KBM-7 (cell line): ENCODE measurements at regions not wholly inside any gene's neighbourhood (a gene's known extent, or its start where the extent isn't known, plus 50 kb on each side); places are given as distances from the start of the nearest gene placed in this dataset.

Experiments
- DNase-seq: peaks from one replicate; pipeline ENCODE4 v3.0.0-alpha.2; 2015
- in situ Hi-C: fragments of 300-500 bp; cut with MboI; formaldehyde crosslinking; loops from 2 replicates; pipeline ENCODE4 v1.14.3; 2020; ENCODE audit warnings: low sequenced_read_pairs, low pct_unique_long_range_greater_than_20kb, mixed read lengths

DNA sequence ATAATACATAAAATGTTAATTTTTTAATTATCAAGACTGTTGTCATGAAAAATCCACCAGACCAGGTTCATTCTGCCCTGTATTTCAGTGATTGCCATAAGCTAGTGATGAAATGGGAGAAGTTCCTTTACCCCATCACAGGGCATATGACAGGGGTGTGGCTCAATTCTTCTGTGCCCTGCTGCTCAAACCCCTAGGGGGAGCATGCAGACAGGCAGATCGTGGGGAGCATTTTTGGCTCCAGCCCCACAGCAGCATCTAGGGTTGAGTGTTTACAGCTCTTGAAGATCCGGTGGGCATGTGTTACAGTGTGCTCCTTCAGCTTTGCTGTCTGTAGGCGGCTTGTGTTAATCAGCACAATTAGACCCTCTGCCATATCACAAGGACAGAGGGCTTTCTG, 700.7 kb downstream of the PCDH18 start:
- in situ Hi-C loops: no loop called here
- no peak for DNase-seq

DNA sequence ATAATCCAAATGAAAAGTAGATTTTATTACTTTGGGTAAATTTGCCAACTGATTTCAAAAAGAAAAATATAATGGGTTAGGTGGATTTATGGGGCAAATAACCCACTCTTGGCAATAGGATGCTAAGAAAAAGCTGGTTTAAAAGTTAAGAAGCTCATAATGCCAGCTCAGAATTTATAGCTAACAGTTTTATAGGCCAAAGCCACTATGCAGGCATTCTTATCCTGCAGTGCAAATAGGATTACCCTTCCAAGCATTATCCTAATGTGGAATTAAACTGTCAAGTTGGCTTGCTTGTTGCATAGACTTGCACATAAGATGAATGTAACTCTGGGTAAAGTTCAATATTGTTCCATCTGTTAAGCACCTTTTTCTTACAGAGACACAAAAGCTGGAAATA, 703.0 kb downstream of the PCDH18 start:
- in situ Hi-C loops: no loop called here
- no peak for DNase-seq

DNA sequence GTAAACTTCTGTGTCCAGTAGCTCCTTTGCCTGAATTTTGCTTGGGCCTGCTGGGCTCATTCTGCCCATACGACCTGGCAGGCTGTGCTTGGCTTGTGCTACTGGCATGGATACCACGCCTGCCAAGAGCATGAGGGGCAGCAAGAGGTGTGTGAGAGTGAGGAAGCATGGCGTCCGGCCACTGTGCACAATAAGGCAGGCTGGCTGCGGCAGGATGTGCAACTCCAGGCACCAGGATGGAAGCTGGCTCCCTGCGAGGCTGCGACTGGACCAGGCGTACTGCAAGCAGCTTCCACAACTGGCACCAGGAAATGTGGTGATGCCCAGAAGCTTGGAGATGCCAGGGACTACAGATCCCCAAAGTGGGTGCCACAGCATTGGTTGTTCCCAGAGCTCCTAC, 709.3 kb downstream of the PCDH18 start:
- DNase-seq: no peak
- in situ Hi-C loops: no loop called here

DNA sequence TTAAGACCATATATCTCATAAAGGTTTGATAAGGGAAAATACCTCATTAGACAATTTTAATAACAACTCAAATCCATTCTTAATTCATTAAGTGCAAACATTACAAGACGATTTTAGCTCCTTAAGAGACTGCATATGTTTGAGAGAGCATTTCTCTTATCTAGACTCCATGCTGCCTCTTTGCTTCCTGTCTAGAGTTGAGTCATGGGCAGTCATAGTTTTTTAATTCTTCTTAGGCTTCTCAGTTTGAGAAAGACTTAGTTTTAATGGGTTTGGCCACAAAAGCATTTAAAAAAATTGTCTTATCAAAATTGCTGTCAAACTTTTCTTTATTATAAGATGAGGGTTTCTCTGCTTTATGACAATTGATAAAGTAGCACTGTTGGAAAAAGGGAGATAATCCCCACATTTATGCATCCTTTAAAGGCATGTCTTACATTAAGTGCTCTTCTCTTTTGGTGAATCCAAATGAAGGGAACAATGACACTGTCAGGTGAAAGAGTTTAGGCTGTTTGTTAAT, 713.4 kb downstream of the PCDH18 start:
- no peak for DNase-seq
- in situ Hi-C loops: no loop called here

DNA sequence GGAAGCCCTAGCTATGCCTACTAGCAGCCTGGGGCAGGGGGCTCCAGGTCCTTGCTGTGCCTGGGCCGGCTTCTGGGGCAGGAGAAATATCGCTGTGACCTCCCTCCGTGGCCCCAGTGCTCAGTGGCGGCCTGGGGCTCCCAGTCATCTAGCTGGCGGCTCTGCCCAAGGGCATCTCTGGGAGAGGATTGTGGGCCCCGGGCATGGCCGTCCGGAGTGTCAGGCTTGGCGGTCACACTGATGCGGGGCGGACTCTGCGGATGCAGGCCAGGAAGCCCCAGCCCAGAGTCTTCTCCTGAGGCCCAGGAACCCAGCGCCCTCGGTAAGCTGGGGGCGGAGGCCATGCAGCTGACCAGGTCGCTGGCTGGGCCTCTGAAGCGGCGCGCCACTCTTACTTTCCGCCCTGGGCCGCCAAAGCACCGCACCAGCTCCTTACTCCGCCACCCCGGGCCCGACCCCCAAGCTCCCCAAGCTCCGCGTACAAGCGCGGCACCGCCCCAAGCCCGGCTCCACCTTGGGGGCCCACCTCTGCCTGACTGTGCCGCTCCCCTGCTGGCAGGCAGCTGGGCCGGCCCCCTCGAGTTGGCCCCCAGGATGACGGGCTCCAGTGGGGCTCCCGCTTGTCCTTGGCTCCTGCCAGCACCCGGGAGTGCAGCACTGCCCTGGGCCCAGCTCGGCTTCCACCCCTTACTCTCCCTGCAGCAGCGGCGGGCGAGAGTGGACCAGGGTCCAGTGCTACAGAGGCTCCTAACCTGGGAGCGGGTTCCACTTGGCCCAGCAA, 720.0 kb downstream of the PCDH18 start:
- no peak for DNase-seq
- in situ Hi-C loops: no loop called here

DNA sequence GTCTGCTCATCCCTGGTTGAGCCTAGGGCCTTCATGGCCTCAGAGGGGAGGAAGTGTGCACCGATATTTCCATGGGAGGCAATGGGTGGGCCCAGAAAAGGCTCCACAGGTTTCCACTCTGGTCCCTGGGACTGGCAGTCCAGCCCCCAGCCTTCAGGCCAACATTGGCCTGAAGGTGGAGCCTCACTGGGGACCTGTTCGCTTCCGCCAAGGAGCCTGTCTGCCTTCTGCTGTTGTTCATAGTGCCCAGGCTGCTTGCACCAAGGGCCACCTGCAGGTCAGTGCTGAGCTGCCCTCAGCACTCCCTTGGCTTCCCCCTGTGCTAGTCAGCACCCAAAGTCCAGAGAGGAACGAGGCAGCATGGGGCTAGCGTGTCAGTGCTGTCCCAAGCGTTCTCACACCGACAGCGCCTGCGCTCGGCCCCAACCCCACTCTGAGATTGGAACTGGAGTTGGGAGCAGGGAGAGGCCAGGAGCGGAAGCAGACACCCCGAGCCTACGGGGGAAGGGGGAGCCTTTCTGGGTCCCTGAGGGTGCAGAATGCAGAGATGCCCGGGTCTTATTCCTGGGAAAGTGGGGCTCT, 720.7 kb downstream of the PCDH18 start:
- in situ Hi-C loops: no loop called here

DNA sequence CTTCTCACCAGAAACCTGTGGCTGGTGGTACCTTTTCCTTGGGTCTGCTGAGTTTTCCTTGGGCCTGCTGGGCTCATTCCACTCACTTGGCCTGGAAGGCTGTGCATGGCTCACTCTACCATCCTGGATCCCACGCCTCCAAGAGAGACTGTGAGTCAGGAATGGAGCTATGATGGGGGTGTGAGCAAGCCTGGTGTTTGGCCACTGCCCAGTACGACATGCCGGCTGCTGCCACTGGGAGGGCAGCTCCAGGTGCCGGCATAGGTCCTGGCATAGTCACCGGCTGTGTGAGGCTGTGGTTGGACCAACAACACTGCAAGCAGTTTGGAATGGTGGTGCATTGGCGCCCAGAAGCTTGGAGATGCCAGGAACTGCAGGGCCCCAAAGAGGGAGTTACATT, 721.7 kb downstream of the PCDH18 start:
- in situ Hi-C loops: no loop called here
- no peak for DNase-seq

More for the DNA sequence above, 720.7 kb downstream of the PCDH18 start:
- no peak for DNase-seq

DNA sequence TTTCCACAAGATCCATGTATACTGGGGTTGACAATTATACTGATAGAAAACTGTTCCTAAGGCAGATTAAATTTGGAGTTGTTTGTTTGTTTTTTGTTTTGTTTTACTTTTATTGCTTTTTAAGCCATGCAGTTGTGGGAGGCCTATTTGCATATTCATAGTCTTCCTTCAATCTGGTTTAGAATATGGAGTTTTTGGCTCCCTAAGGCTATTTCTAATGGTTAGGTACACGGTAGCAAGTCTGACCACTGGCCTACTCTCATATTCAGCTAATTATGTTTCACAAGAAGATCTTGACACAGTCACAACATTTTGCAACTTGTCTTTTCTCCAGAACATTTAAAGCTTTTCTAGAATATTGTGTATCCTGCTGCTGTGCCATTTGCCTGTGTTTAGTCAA, 725.5 kb downstream of the PCDH18 start:
- in situ Hi-C loops: no loop called here
- DNase-seq: no peak

DNA sequence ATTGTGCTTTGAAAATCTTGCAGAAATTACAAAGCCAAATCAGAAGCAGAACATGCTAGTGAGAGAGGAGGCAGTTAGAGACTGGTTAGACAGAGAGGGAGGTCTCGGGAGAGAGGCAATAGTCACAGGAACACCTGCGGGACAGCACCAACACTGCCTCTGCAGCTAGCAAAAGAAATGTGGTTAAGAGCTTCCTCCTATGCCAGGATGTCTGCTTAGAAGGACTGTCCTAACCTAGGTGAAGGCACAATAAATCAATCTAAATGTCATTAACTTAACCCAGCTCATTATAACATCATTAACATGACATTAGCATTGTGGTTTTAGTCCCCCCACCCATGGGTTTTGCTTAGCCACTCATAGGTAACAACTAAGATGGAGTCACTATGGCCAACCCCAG, 726.7 kb downstream of the PCDH18 start:
- in situ Hi-C loops: no loop called here
- DNase-seq: no peak

DNA sequence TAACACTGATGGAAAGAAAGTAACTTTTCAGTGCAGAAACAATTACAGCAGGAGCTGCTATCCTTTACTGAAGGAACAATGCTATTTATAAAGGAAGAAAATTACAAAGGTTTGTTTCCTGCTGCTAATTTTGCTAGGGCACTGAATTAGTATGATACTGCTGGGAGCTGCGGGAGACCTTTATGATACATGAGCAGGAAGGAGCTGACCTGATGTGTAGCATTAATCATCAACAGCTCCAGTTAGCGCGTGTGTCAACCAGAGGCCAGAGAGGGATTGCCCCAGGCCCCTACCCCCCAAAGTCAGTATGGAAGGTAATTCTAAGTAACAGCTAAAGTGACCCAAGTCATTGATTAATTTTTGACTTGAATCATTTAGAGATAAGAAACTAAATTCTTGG, 728.9 kb downstream of the PCDH18 start:
- no peak for DNase-seq
- in situ Hi-C loops: no loop called here

DNA sequence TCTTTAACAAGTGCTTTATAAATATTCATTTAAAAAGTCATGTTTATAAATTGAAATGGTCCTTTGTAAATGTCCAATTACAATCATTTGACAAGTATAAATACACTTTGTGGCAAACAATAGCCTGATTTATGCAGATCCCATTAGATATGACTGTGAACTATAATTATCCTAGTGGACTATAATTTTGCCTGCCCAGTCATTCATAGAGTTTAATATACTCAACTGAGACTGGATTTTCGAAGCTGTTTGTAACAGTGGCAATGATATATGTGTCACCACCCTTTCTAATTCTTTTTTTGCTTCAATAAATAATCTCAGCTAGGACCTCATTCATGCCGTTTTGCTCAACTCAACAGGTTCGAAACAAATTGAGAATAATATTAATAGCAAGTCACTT, 732.0 kb downstream of the PCDH18 start:
- DNase-seq: no peak
- in situ Hi-C loops: no loop called here

DNA sequence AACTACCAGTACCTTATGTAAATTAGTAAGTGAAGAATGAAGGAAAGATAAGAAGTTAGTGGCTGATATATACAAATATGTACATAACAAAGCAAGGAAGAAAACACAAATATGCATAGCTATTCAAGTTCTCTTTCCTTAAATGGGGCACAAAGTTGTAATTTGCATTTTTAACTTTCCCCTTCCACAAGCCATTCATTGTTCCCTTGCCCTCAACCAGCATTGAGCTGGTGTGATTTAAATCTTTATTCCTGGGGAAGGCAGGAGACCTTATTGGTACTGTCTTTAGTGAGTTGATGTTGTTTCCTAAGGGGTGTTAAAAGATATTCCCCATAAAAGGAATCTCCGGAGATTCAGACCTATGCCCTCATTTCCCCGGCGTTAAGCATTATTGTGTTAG, 735.3 kb downstream of the PCDH18 start:
- in situ Hi-C loops: no loop called here
- no peak for DNase-seq

DNA sequence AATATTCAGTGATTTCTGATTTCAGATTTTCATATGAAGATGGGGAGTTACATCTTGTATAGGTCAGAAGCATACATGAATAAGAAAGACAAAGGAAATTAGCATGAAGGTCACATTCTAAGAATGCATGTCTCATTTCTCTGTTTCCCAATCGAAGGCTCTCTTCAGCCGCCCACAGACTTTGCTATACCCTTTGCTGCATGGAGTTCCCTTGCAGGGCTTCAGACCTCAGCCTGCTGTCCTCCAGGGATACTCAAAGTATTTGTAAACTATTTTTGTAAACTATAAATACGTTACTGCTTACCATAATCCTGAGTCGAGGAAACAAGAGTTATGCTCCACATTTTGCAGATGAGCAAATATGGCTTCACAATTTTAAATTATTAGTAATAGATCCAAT, 738.4 kb downstream of the PCDH18 start:
- in situ Hi-C loops: no loop called here
- no peak for DNase-seq

DNA sequence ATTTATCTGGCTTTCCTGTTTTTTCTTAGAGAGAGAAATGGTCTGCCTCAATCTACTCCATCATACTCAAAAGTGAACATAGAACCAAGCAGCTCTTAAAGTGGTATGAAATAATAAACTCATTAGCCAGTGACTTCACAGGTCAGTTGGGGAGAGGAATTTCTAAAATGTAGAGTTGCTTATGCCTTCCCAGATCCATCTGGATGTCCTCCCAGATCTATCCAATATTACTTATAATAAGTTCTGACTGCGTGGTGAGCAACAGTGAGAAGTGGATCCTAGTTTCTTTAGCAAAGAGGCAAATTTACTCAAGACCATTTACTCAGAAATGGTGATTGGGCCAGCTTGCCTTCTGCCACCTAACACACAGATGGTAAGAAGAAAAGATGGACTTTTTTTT, 748.0 kb downstream of the PCDH18 start:
- in situ Hi-C loops: no loop called here
- DNase-seq: no peak

DNA sequence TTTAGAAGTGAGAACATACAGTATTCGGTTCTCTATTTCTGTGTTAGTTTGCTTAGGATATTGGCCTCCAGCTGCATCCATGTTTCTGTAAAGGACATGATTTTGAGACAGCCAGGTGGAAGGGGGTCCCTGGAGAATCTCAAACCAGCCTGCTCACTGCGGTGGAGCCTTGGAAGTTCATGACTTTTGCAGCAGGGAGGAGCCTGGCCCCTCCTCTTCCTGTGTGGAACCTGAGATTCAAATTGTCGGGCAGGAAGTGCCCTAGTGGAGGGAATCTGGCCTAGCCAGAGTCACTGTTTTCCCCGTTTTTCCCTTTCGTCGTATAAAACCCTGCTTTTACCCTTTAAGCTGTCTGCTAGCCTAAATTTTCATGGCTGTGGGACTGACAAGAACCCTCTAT, 762.6 kb downstream of the PCDH18 start:
- no peak for DNase-seq
- in situ Hi-C loops: no loop called here

DNA sequence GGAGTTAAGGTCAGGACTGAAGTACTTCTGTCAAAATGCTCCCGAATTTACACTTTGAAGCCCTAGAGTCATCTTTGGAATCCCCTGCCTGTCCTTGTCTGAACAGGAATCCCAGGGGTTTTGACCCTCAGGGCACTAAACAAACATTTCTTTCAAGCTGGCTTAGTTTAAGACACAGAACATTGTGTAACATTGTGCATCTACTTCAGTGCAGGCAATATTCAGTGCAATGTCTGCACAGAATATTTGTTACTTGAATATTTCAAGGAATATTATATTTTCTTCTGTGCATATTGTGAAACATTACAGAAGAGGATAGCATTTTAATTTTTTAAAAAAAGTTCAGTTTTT, 763.4 kb downstream of the PCDH18 start:
- in situ Hi-C loops: no loop called here
- no peak for DNase-seq

DNA sequence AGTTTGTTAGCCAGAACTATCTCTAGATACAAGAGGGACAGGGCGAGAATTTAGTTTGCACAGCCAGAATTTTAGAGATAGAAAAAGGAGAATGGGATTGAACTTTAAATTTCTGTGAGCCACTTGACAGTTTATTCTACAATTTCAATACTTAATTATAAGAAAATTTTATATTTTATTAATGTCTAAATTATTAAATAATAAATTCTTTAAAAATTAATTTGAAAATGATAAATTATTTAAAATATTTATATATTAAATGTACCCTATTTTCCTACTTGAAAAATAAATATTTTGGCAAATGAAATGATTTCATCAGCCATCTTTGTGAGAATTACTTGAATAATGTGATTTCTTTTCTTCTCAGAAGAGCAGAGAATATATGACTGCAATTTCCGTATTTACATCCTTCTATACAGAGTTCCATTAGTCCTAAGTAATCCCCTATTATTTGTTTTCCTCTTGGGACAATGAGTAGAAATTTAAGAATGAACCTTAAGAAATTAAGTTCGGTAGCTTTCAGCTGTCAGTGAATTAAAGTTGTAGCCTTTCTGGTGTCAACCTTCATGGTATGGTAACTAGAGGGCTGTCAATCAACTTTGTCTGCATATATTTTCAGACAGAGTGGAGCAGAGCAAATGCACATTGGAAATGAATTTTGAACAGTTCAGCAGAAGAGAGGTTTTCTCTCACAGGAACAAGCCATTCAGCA, 763.9 kb downstream of the PCDH18 start:
- in situ Hi-C loops: no loop called here
- no peak for DNase-seq

DNA sequence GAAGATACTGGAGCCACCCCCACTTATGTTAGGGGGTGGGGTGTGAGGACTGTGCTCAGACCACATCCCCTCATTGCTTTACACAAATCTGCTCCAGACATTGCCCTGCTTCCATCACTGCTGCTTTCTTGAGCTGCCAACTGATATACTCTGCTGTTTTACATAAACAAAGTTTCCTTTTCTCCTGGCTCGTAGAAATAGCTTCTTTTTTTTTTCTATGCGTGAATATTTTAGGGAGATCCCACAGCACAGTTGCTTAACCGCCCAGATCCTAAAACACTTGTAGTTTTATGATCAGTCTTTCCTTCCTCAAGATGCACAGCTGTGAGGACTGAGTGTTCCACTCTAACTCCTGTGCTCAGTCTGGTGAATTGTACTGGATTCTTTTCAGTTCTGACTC, 768.4 kb downstream of the PCDH18 start:
- in situ Hi-C loops: no loop called here
- DNase-seq: no peak

DNA sequence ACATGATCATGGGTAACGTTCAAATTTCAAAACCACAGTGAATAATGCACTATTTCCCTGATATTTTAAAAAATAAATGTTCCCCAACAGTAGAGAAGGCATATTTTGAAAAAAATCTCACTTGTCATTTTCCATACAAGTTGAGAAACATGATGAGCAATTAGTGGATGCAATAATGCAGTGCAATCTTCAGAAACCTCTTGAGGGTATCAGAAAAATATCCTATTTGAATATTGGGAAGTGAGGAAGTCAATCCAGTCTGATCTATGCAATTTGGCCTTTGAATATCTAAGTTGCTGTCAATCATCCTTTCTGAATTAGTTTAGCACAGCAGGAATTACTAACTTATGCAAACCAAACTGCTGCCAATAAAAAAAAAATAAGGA, 776.8 kb downstream of the PCDH18 start:
- DNase-seq: no peak
- in situ Hi-C loops: no loop called here

DNA sequence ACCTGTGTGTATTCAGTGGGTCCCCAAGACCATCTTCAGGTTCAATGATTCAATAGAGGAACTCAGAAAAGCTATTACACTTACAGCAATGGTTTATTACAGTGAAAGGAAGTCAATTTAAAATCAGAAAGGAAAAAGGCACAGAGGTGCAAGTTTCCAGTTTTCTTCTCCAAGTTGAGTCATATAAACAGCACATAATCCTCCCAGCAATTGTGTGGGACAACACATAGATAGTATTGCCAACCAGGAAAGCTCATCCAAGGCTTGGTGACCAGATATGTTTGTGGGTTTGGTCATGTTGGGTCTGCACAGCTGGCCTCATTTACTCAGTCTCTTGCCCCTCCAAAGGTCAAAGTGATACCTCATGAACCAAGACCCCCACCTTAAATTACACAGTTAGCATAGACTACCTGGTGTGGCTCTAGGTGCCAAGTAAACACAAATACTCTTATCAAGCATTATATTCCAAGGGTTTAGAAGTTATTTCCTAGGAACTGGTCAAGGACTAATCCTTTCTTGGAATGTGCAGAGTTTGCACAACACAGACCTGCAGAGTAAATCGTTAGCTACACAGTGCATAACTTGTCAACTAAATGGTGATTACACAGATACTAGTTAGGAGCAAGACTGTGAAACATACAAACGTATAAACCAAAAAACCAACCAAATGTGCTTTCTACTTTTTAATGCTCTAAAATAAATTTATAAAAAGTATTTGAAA, 777.3 kb downstream of the PCDH18 start:
- in situ Hi-C loops: no loop called here
- no peak for DNase-seq
